K562 (cell line): ENCODE measurements at regions not wholly inside any gene's neighbourhood (a gene's known extent, or its start where the extent isn't known, plus 50 kb on each side); places are given as distances from the start of the nearest gene placed in this dataset.

ENCODE experiments used
- ATAC-seq: fragments of 200-7000 bp; cut with Tn5 transposase; 3 replicates; pipeline ENCODE4 v1.9.1; 2020; ENCODE audit warnings: moderate library complexity
- BruUV-seq: library from RNA; stranded (reverse); fragments of 400-500 nt; replicated peaks from 2 replicates; lab custom pipeline; 2021; lab: Mats Ljungman, UMichigan
- CTCF ChIA-PET: fragments of 300-600 bp; formaldehyde crosslinking; extraction: SDS; loops from one replicate; lab custom pipeline; 2021; ENCODE audit warnings: low intra/inter-chr PET ratio; lab: Yijun Ruan, JAX
- POLR2A ChIA-PET: fragments of 300-600, 350-650 bp; sonication (Branson Sonifier 250); formaldehyde crosslinking; extraction: SDS; loops from one replicate; lab custom pipeline; 2021; ENCODE audit warnings: antibody characterized with exemption, inconsistent platforms; lab: Yijun Ruan, JAX
- DNase-seq, 4 experiments: peaks; one replicate each; pipeline versions ENCODE4 v3.0.0 to v3.0.0-alpha.2; 2011 to 2018; ENCODE audit warnings: low spot score in 3 of 4, mixed read lengths in 3 of 4; ENCODE audit errors: extremely low read depth in 1 of 4
- FAIRE-seq: peaks from 2 replicates; lab custom pipeline; 2011; peaks lifted over from hg19 to GRCh38; lab: Jason Lieb, UNC
- H2AFZ ChIP-seq: 2 replicates; pipeline ENCODE4 v1.6.0; 2011; ENCODE audit warnings: low read depth, low read length, control low read depth, inconsistent platforms
- H3K27ac ChIP-seq: fragments of 200-600 bp; 3 replicates; pipeline ENCODE4 v1.8.0; 2011; ENCODE audit warnings: low read depth, mild to moderate bottlenecking, control low read depth, inconsistent platforms, low read length, moderate library complexity, mixed read lengths; ENCODE audit errors: extremely low read depth
- H3K27me3 ChIP-seq, 2 experiments: fragments of 300-600 bp in 1 of 2; 2 replicates in 1 of 2; 3 replicates in 1 of 2; pipeline versions ENCODE4 v1.6.0 to v1.8.0; 2011; ENCODE audit warnings: inconsistent platforms in 2 of 2, low read length in 2 of 2, mild to moderate bottlenecking in 1 of 2, mixed read lengths in 1 of 2, moderate library complexity in 1 of 2; ENCODE audit not compliant: control insufficient read depth in 2 of 2, insufficient read depth in 2 of 2
- H3K36me3 ChIP-seq: fragments of 300-600 bp; 3 replicates; pipeline ENCODE4 v1.8.0; 2011; ENCODE audit warnings: mild to moderate bottlenecking, low read length, inconsistent platforms; ENCODE audit not compliant: control insufficient read depth, insufficient read depth
- H3K4me1 ChIP-seq, 2 experiments: fragments of 200-600 bp in 1 of 2; replicated peaks in 1 of 2; 2 replicates in 1 of 2; 3 replicates in 1 of 2; pipeline versions ENCODE4 v1.5.1 to v1.8.0; 2011; ENCODE audit warnings: inconsistent platforms in 2 of 2, low read length in 2 of 2, mild to moderate bottlenecking in 1 of 2, mixed read lengths in 1 of 2, moderate library complexity in 1 of 2; ENCODE audit not compliant: control insufficient read depth in 2 of 2, insufficient read depth in 2 of 2
- H3K4me2 ChIP-seq: 2 replicates; pipeline ENCODE4 v1.6.1; 2011; ENCODE audit warnings: low read length, control low read depth, inconsistent platforms, mixed read lengths; ENCODE audit not compliant: insufficient read depth
- H3K4me3 ChIP-seq: fragments of 200-600 bp; sonication (generic), shearing (Covaris generic); 2 replicates; pipeline ENCODE4 v1.5.1; 2016; ENCODE audit warnings: control low read depth, inconsistent platforms
- H3K79me2 ChIP-seq: fragments of 200-600 bp; 3 replicates; pipeline ENCODE4 v1.8.0; 2011; ENCODE audit warnings: low read length, inconsistent platforms; ENCODE audit not compliant: control insufficient read depth, insufficient read depth
- H3K9ac ChIP-seq, 2 experiments: 2 replicates each; pipeline versions ENCODE4 v1.6.0 to v1.6.1; 2011; ENCODE audit warnings: low read depth in 2 of 2, low read length in 2 of 2, control low read depth in 1 of 2, inconsistent platforms in 1 of 2, mild to moderate bottlenecking in 1 of 2, mixed read lengths in 1 of 2; ENCODE audit not compliant: insufficient read depth in 1 of 2
- H3K9me1 ChIP-seq: one replicate; pipeline ENCODE4 v1.6.0; 2011; ENCODE audit warnings: inconsistent platforms, mild to moderate bottlenecking, low read length, moderate library complexity; ENCODE audit not compliant: control insufficient read depth, insufficient read depth
- H3K9me3 ChIP-seq: replicated peaks from 2 replicates; pipeline ENCODE4 v1.5.1; 2011; ENCODE audit warnings: low read depth, low read length, inconsistent platforms; ENCODE audit not compliant: control insufficient read depth, insufficient read depth
- H4K20me1 ChIP-seq: replicated peaks from 2 replicates; pipeline ENCODE4 v1.6.1; 2011; ENCODE audit warnings: low read length, inconsistent platforms, mixed read lengths; ENCODE audit not compliant: control insufficient read depth, insufficient read depth
- ARID2 ChIP-seq: fragments of 450-650 bp; IDR thresholded peaks from 2 replicates; pipeline ENCODE4 v1.6.1; 2017; ENCODE audit warnings: antibody characterized with exemption, mild to moderate bottlenecking
- CTCFL ChIP-seq: IDR thresholded peaks from 2 replicates; pipeline ENCODE4 v1.6.1; 2011; ENCODE audit warnings: borderline replicate concordance, low read depth, mild to moderate bottlenecking, moderate library complexity, low read length; ENCODE audit not compliant: insufficient read depth, poor library complexity, severe bottlenecking
- KAT8 ChIP-seq: fragments of 450-650 bp; IDR thresholded peaks from 2 replicates; pipeline ENCODE4 v1.6.1; 2016; ENCODE audit warnings: low read depth, mild to moderate bottlenecking
- MAZ ChIP-seq, 2 experiments: fragments of 450-650 bp in 1 of 2; sonication (generic) in 1 of 2; formaldehyde crosslinking; IDR thresholded peaks in 1 of 2; conservative IDR thresholded peaks in 1 of 2; 2 replicates each; pipeline versions ENCODE4 v1.4.0 to v1.5.0; 2020; ENCODE audit warnings: mild to moderate bottlenecking in 1 of 2, missing genetic modification reagents in 1 of 2
- MCM2 ChIP-seq: fragments of 450-650 bp; IDR thresholded peaks from 2 replicates; pipeline ENCODE4 v1.6.1; 2017; ENCODE audit warnings: low read depth, mild to moderate bottlenecking
- NFE2 ChIP-seq: IDR thresholded peaks from 2 replicates; pipeline ENCODE4 v1.6.1; 2014; ENCODE audit warnings: antibody characterized with exemption, low read depth
- POLR2B ChIP-seq: fragments of 450-650 bp; IDR thresholded peaks from 2 replicates; pipeline ENCODE4 v1.6.1; 2018; ENCODE audit warnings: low read depth; ENCODE audit not compliant: partially characterized antibody
- POLR3G ChIP-seq: IDR thresholded peaks from 2 replicates; pipeline ENCODE4 v1.6.1; 2011; ENCODE audit not compliant: insufficient read length, insufficient replicate concordance; ENCODE audit errors: extremely low read depth
- PYGO2 ChIP-seq: fragments of 450-650 bp; IDR thresholded peaks from 2 replicates; pipeline ENCODE4 v1.6.1; 2016; ENCODE audit warnings: mild to moderate bottlenecking, missing genetic modification characterization, moderate library complexity, missing compliant biosample characterization
- RAD21 ChIP-seq, 2 experiments: fragments of 250-450 bp in 1 of 2; fragments of 450-650 bp in 1 of 2; sonication (Bioruptor Pico) in 1 of 2; formaldehyde crosslinking in 1 of 2; IDR thresholded peaks in 1 of 2; conservative IDR thresholded peaks in 1 of 2; 2 replicates each; pipeline versions ENCODE4 v1.4.0 to v1.8.0; 2020 to 2022; ENCODE audit warnings: mild to moderate bottlenecking in 2 of 2, moderate library complexity in 1 of 2
- TARDBP ChIP-seq: fragments of 450-650 bp; IDR thresholded peaks from 2 replicates; pipeline ENCODE4 v1.6.1; 2016
- TEAD1 ChIP-seq, 2 experiments: fragments of 450-650 bp in 1 of 2; sonication (generic) in 1 of 2; formaldehyde crosslinking; IDR thresholded peaks; 2 replicates each; pipeline versions ENCODE4 v1.4.0 to v1.8.0; 2020 to 2022; ENCODE audit warnings: mild to moderate bottlenecking in 2 of 2, missing genetic modification reagents in 1 of 2
- ZFPM2 ChIP-seq: fragments of 250-450 bp; sonication (Bioruptor Pico); IDR thresholded peaks from 2 replicates; pipeline ENCODE4 v1.5.1; 2022; ENCODE audit warnings: mild to moderate bottlenecking
- ZNF316 ChIP-seq: fragments of 450-650 bp; IDR thresholded peaks from 2 replicates; pipeline ENCODE4 v1.6.1; 2016
- ZNF507 ChIP-seq: conservative IDR thresholded peaks from 2 replicates; pipeline ENCODE4 v1.6.1; 2017; ENCODE audit warnings: missing genetic modification characterization, missing compliant biosample characterization
- ZNF584 ChIP-seq: fragments of 200-800 bp; sonication (Bioruptor generic); IDR thresholded peaks from 2 replicates; pipeline ENCODE4 v1.6.1; 2016; ENCODE audit warnings: low read depth, mild to moderate bottlenecking, missing genetic modification characterization, missing compliant biosample characterization
- WGBS: fragments of 100-300 bp; shearing (Covaris generic); methylation state at CpG from one replicate; pipeline ENCODE4 v1.1.6; 2016; ENCODE audit warnings: low coverage, mixed read lengths; ENCODE audit not compliant: insufficient coverage; ENCODE audit errors: missing lambda C conversion rate; 5-methylcytosine and 5-hydroxymethylcytosine counted together
- in situ Hi-C: fragments of 300-500 bp; cut with MboI; formaldehyde crosslinking; loops from 4 replicates; pipeline ENCODE4 v1.15.0; 2018; ENCODE audit warnings: inconsistent platforms, mixed read lengths
- intact Hi-C: fragments of 100-400 bp; cut with micrococcal nuclease; formaldehyde crosslinking; loops from 2 replicates; pipeline ENCODE4 v1.14.2; 2022
- TF ChIP-seq, protein P1 (sequence below), 2 experiments: fragments of 450-650 bp; conservative IDR thresholded peaks; 2 replicates each; pipeline ENCODE4 v1.6.1; 2017; ENCODE audit warnings: mild to moderate bottlenecking in 2 of 2, moderate library complexity in 2 of 2
- TF ChIP-seq, protein P2 (sequence below): fragments of 250-450 bp; sonication (Bioruptor Pico); IDR thresholded peaks from 2 replicates; pipeline ENCODE4 v1.8.0; 2021; ENCODE audit warnings: borderline replicate concordance, mild to moderate bottlenecking, moderate library complexity; ENCODE audit not compliant: poor library complexity, severe bottlenecking

- no TSS peak for BruUV-seq
- Histone ChIP-seq H3K27ac (no peak overlapping the region), H3K9me1 (no peaks in the 10 kb centered on the region), H3K4me2 (no peak overlapping the region), H3K36me3 (no peaks in the 10 kb centered on the region), H3K9me3 (no peaks in the 10 kb centered on the region), H3K4me1 (peaks cover 4 to 11% of the 10 kb centered on the region in 2 experiments), H4K20me1 (no peaks in the 10 kb centered on the region), H2AFZ (no peak overlapping the region), H3K9ac (no peak overlapping the region), H3K27me3 (no peaks in the 10 kb centered on the region), H3K4me3 (no peak overlapping the region), H3K79me2 (no peaks in the 10 kb centered on the region)
- DNase-seq (no peak), FAIRE-seq (no peak), ATAC-seq (no peak)
- intact Hi-C loops, result no loop called here
- in situ Hi-C loops, result no loop called here
- no peak for TF ChIP-seq TEAD1 (CRISPR knock-in tag; IDR thresholded peaks at IDR 0.05)
- TF ChIP-seq NFE2, result no peak
- TF ChIP-seq, protein P1, sequence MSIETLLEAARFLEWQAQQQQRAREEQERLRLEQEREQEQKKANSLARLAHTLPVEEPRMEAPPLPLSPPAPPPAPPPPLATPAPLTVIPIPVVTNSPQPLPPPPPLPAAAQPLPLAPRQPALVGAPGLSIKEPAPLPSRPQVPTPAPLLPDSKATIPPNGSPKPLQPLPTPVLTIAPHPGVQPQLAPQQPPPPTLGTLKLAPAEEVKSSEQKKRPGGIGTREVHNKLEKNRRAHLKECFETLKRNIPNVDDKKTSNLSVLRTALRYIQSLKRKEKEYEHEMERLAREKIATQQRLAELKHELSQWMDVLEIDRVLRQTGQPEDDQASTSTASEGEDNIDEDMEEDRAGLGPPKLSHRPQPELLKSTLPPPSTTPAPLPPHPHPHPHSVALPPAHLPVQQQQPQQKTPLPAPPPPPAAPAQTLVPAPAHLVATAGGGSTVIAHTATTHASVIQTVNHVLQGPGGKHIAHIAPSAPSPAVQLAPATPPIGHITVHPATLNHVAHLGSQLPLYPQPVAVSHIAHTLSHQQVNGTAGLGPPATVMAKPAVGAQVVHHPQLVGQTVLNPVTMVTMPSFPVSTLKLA (conservative IDR thresholded peaks at IDR 0.05), result no peak
- no peak for TF ChIP-seq ZNF584 (CRISPR knock-in tag)
- TF ChIP-seq ZFPM2 (CRISPR knock-in tag), result no peak
- no peak for TF ChIP-seq MCM2
- TF ChIP-seq PYGO2 (tag), result no peak
- TF ChIP-seq CTCFL, result no peak
- TF ChIP-seq KAT8, result no peak
- no peak for TF ChIP-seq TARDBP
- TF ChIP-seq, protein P2, sequence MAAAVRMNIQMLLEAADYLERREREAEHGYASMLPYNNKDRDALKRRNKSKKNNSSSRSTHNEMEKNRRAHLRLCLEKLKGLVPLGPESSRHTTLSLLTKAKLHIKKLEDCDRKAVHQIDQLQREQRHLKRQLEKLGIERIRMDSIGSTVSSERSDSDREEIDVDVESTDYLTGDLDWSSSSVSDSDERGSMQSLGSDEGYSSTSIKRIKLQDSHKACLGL, result no peak
- no peak for TF ChIP-seq ARID2
- no peak for TF ChIP-seq POLR3G
- no peak for TF ChIP-seq ZNF507
- TF ChIP-seq ZNF316, result no peak
- TF ChIP-seq MAZ (CRISPR knock-in tag; conservative IDR thresholded peaks at IDR 0.05 in 1 of 2, IDR thresholded peaks at IDR 0.05 in 1 of 2), result no peak
- no peak for TF ChIP-seq POLR2B
- no peak for TF ChIP-seq RAD21 (CRISPR knock-in tag; conservative IDR thresholded peaks at IDR 0.05 in 1 of 2, IDR thresholded peaks at IDR 0.05 in 1 of 2)
- 29% methylated on average over 4 of the region's 4 CpGs for WGBS
- POLR2A ChIA-PET, result interaction anchor here (0.9 kb wide), 1 partner anchor 13 kb away, joined by 3 read pairs; no protein-coding TSS in a partner anchor
- CTCF ChIA-PET, result no interaction called here
Observed at GRCh38 chr14:50049093-50049492, 67.3 kb downstream of the VCPKMT start.
